CD4-positive, alpha-beta T cell treated with Interleukin-21 for 1 hour (primary cell): ENCODE measurements at regions not wholly inside any gene's neighbourhood (a gene's known extent, or its start where the extent isn't known, plus 50 kb on each side); places are given as distances from the start of the nearest gene placed in this dataset.
"Not testable (repeated sequence)": the region's sequence is repeated elsewhere in the genome, so short reads cannot be mapped to it uniquely, and the experiment has no call there.

ENCODE experiments used
- DNase-seq: peaks from one replicate; pipeline ENCODE4 v3.0.0-alpha.2; 2020

DNA sequence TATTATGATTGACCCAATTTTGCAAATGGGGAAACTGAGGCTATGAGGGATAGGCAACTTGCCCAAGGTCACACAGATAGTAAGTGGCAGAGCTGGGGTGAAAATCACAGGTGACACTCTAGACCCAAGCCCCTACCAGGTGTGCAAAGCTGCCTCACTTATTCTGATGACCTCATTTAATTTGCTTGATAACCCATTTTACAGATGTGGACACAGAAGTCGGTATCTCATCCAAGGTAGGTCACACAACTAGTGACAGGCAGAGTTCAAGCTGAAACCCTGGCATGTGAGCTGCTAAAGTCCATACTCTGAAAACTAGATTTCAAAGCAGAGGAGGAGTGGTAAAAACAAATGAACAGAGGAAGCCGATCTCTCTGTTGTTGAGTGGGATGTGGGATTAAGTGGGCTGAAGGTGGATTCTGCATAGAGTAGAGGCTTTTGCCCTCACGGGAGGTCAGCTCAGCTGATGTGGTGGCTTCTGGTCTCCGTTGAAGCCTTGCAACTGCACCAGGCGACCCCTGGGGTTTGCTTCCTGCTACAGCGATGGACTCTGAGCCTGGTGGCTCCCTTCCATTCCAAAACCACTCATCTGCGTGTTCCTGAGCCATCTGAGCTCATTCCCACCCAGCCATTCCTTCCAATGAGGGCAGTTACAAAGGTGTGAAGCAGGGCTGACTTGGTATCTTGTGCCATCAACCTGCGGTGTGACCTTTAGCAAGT, 164.3 kb upstream of the FHL2 start:
- DNase-seq: no peak

GRCh38 chr2:105561401-105561800, 162.6 kb upstream of the FHL2 start:
- DNase-seq: no peak

DNA sequence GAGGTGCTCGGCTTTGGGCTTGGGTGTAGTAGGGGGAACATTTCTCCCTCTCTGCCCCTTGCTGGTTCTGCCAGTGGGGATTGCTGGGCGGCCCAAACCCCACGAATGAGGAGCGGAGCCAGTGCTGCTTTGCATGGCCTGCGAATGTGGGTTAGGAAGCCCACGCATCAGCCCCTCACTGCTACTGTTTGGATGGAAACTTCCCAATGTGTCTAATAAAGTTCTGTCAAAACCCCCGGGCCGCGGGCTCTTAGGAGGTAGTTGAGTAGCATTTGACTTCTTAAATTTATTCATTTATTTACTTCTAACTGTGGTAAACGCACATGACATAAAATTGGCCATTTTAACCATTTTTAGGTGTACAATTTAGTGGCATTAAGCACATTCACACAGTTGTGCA, 161.3 kb upstream of the FHL2 start:
- no peak for DNase-seq

DNA sequence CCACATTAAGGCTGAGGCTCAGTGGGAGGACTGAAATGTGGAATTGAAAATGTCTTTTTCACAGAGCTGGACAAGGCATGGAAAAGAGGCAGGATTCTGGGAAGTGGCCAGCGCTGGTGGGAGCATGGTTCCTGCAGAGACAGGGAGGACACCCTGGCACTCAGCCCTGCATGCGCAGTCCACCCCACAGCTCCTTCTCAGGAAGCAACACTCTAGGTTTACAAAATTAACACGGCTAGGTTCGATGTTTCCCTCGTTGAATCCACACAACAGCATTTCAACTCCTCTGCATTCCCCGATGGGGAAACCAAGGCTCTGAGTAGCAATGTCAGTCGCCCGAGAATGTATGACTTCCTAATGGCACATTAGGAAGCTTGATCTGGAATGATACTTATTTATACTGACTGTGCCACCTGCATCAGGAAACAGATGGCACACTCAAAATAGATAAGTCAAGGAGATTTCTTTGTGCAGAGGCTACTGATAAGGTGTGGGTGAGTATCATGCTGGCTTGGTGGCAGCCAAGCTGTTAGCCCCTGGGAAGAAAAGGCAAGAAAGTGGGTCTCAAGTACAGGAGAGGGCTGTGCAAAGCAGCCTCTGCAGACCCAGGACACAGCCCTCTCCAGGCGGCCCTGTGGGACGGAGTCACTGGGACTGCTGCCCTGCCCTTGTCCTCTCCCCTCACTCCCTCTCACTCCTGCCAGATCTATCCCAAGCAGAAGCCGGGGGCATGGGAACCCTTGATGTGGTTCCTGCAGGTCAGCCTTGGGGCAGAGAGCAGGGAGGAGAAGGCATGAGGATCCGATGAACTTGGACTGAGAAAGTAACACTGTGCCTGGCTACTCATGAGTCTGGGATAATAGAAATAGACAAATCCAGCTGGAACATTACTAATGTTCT, 158.4 kb upstream of the FHL2 start:
- DNase-seq: no peak

GRCh38 chr2:105556366-105556765, 157.5 kb upstream of the FHL2 start:
- DNase-seq: no peak

DNA sequence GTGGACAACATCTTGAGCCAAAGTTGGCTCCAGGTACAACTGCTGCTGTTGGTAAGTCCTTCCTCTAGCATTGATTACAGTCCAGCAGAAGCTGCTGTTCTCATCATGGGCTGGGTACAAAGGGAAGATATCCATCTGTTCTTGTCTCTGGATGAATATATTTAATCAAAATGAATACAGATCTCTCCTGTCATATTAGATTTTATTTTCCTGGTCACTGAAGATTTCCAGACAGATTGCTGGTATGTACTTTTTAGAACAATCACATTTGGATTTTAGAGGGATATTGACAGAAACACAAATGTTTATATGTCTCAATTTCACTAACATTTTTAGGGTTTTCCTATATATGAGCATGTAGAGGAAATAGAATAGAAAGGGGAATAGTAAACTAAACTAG, 155.4 kb upstream of the FHL2 start:
- DNase-seq: no peak

DNA sequence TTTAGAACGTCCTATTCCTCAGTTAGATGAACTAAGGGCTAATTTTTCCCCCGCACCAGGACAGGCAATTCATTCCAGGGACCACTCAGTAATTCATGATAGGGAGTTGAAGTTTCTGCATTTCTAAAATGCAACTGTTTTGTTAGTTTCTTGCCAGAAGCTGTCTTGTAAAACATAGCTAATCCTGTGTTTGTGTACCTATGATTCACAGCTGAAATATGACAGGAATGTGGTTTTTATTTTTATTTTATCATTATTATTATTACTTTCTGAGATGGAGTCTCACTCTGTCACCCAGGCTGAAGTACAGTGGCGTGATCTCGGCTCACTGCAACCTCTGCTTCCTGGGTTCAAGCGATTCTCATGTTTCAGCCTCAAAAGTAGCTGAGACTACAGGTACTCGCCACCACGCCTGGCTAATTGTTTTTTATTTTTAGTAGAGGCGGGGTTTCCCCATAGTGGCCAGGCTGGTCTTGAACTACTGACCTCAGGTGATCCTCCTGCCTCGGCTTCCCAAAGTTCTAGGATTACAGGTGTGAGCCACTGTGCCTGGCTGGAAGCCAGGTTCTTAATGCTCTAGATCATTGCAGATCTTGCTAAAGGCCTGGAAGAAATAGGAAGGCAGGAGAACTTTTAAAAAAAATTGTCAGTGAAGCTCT, 154.8 kb upstream of the FHL2 start:
- no peak for DNase-seq

DNA sequence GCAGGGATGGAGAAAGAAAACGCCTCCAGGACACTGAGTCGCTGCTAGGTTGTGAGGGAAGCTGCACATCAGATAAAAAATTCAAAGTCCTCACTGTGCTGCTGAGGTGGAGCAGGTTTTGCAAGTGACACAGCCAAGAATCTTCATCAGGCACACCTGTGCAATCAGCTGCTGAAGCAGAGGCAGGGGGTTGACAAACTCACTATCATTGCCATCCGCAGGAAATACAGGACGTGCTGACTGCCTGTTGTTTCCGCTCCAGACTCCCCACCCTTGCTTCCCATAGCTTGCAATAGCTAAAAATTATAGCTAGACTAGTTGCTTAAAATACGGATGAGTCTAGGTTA, 147.8 kb upstream of the FHL2 start:
- DNase-seq: no peak

GRCh38 chr2:105545730-105546627, 147.1 kb upstream of the FHL2 start:
- DNase-seq: peak; percentile 62

DNA sequence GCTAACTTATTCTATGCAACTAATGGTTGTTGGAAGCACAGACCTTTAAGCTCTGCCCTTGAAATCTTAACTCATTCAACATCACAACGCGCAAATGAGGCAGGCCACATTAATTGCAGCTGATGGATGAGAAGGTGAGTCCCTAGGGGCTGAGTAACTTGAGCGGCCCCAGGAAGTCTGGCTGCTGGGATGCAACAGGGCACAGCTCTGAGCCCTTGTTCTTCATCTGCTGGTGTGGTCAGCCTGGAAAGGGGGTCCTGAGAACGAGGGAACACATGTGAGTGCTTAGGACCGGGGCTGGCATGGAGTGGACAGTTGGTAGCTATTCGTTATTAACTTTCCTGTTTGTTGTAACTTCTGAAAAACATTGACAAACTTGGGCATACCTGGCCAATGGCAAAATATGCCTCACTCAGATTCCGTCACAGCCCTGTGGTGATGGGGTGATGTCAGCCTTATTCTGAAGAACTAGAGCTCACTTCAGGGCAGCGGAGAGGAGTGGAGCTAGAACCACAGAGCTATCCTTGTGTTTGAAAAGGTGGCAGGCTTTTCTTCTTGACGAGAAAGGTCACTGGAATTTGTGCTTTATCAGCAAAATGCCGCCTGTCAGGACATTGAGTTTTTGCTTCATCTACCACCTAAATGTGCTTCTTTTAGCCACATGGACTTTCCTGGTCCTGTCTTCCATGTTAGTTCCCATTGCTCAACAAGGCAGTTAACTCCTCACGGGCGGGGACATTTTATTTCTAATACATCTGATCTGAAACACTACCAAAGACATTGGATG, 145.9 kb upstream of the FHL2 start:
- DNase-seq: no peak

DNA sequence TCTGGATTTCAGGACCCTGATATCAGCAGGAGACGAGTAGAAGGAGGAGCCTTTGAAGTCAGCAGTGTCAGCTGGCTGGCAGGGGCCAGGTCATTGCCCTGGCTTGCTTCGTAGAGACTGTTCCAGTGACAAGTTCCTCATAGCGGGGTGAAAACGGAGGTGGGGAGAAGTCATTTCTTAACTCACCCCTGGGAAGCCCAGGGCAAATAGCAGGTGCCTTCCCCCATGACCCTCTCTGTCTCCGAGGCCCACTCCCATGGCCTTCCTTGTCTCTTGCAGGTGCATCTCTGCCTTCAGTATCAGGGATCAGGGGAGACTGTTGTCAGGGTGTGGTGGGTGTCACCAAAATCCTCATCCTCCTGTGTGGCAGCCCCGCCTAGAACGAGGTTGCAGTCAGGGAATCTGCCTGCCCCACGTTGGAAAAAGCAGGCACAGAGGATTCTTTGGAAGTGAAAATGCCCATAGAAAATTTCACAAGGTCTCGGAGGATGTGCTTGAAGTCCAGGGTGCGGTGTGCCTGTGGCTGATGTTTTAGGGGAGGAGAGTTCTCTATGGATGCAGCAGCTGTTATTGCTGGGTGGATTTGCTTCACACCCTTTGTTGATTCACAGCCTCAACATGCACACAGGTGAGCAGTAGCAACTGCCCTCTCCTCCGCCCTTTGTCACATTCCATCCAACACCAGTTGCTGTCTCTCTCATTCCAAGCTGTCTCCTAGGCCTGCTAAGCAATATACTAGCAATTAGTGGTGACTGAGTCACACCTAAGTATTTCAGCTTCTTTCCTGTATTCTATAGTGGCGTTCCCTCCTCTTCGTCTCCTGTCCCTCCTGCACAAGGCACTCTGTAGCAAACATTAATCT, 142.6 kb upstream of the FHL2 start:
- DNase-seq: no peak

- no peak for DNase-seq
Measured at GRCh38 chr2:105540642-105541041, 141.8 kb upstream of the FHL2 start.

DNA sequence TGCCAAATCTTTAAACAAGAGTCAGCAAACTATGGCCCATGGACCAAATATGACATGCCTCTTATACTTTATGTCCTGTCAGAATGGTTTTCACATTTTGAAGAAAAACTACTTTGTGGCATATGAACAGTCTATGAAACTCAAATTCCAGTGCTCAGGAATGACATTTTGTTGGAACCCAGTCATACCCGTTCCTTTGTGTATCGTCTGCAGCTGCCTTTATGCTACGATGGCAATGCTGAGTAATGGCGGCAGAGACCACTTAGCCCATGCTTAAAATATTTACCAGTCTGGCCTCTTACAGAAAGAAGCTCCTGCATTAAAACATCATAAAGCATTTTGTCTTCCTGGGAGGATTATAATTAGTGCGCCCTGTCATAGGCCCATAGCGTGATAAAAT, 140.5 kb upstream of the FHL2 start:
- no peak for DNase-seq

GRCh38 chr2:105538840-105539239, 140.0 kb upstream of the FHL2 start:
- no peak for DNase-seq

GRCh38 chr2:105537920-105538319, 139.1 kb upstream of the FHL2 start:
- DNase-seq: no peak

- DNase-seq: no peak
Measured at GRCh38 chr2:105537466-105537865, 138.6 kb upstream of the FHL2 start.

- no peak for DNase-seq
Measured at GRCh38 chr2:105536175-105536574, 137.3 kb upstream of the FHL2 start.

DNA sequence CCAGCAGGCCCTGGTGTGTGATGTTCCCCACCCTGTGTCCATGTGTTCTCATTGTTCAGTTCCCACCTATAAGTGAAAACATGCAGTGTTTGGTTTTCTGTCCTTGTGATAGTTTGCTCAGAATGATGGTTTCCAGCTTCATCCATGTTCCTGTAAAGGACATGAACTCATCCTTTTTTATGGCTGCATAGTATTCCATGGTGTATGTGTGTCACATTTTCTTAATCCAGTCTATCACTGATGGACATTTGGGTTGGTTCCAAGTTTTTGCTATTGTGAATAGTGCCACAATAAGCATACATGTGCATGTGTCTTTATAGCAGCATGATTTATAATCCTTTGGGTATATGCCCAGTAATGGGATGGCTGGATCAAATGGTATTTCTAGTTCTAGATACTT, 130.4 kb upstream of the FHL2 start:
- not testable (repeated sequence) for DNase-seq

DNA sequence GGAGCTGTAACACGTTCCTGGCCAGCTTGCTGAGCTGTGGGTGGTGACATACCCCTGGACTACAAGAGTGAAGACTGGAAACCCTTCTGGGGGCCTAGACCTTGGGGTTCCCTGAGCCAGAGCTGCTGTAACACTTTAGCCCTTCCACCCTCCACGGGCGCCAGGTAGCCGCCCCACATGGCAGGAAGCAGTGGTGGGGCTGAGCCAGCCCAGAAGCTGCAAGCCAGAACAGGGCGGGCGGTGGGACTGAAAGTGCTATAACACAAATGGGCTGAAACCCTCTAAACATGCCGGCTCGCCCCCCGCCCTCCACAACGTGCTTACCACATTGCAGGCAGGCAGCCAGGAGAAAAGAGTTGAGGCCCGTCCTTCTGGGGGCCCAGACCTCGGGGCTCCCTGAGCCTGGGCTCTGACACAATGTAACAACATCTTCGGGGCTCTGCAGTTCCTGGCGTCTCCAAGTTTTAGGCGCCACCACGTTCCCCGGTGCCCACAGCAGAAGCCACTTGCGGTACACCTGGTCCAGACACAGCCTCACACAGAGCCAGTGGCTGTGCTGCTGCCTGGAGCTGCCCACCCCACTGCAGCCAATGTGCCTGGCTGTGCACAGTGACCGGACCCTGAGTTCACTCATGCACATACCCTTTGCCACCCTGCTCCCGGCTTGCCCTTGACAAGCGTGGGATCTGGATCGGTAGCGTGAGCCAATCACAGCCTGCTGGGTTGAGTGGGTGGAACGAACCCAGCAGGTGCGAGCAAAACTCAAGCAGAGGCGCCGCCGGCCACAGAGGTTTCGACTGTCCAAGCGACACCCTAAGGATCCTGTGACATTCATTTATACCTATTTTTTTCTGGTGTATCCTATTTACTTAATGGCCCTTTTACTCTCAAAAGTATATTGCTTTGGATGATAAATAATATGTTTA, 127.4 kb upstream of the FHL2 start:
- DNase-seq: no peak

DNA sequence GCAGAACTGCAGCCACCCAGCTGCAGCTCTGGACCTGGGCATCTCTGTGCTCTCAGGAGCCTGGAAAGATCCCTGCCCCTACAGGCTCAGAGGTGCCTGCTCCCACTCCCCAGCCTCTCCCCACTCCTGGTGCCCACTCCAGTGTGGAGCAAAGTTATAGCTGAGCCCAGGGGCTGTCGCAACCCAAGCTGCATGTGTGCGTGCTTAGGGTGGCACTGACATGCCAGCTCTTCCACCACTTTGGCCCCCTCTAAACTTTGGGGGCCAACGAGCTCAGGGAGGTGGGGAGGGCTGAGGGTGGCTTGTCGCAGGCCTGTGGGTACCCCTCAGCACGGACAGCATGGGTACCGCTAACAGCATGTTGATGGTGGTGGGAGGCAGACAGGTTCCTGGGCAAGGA, 126.3 kb upstream of the FHL2 start:
- no peak for DNase-seq
